Cardiac muscle cell (in vitro differentiated cells and primary cell): ENCODE measurements at regions not wholly inside any gene's neighbourhood (a gene's known extent, or its start where the extent isn't known, plus 50 kb on each side); places are given as distances from the start of the nearest gene placed in this dataset.

Experiments
- DNase-seq, 2 donors: peaks; one replicate each; pipeline versions ENCODE4 v3.0.0 to v3.0.0-alpha.2; 2010 to 2017; ENCODE audit warnings: low read depth in 1 of 2, low spot score in 1 of 2
- H3K27ac ChIP-seq: fragments of 200-600 bp; sonication (generic); 2 replicates; pipeline ENCODE4 v1.5.1; 2016
- H3K27me3 ChIP-seq: fragments of 200-600 bp; sonication (generic); 2 replicates; pipeline ENCODE4 v1.6.0; 2016; ENCODE audit warnings: control low read depth
- H3K36me3 ChIP-seq: fragments of 200-600 bp; sonication (generic); 2 replicates; pipeline ENCODE4 v1.5.1; 2016; ENCODE audit warnings: control low read depth
- H3K4me1 ChIP-seq: fragments of 200-600 bp; sonication (generic); 2 replicates; pipeline ENCODE4 v1.8.1; 2017; ENCODE audit warnings: low read depth, mild to moderate bottlenecking, mixed run types
- H3K4me3 ChIP-seq: fragments of 200-600 bp; sonication (generic); 2 replicates; pipeline ENCODE4 v1.5.1; 2016; ENCODE audit warnings: mild to moderate bottlenecking
- H3K9me3 ChIP-seq: fragments of 200-600 bp; sonication (generic); 2 replicates; pipeline ENCODE4 v1.5.1; 2017; ENCODE audit warnings: low read depth, mild to moderate bottlenecking, control low read depth
- TF ChIP-seq, protein P1 (sequence below): IDR thresholded peaks from 2 replicates; pipeline ENCODE4 v1.5.1; 2012; ENCODE audit warnings: low read depth, mild to moderate bottlenecking, low read length

DNA sequence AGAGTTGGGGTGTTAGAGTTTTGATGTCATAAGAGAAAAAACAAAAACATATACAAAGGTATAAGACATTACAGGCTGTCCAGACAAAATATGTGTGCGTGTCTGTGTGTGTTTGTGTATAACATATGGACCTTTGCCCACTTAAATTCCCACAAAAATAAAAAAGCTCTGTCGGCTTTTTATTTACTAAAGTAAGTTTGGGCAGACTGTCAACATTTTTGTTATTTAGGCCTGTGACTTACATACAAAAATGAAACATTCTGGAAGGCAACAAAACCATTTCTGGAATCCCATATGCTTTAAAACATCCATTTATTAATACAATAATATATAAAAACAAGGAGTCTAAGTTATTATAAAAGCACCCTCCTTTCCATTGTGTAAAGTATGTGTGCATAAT is 960.1 kb upstream of the FAT3 start:
- no peaks in the 10 kb centered on the region for H3K27me3 ChIP-seq
- H3K4me3 ChIP-seq = no peak overlapping the region
- no peaks in the 10 kb centered on the region for H3K4me1 ChIP-seq
- DNase-seq = no peak
- TF ChIP-seq, protein P1, sequence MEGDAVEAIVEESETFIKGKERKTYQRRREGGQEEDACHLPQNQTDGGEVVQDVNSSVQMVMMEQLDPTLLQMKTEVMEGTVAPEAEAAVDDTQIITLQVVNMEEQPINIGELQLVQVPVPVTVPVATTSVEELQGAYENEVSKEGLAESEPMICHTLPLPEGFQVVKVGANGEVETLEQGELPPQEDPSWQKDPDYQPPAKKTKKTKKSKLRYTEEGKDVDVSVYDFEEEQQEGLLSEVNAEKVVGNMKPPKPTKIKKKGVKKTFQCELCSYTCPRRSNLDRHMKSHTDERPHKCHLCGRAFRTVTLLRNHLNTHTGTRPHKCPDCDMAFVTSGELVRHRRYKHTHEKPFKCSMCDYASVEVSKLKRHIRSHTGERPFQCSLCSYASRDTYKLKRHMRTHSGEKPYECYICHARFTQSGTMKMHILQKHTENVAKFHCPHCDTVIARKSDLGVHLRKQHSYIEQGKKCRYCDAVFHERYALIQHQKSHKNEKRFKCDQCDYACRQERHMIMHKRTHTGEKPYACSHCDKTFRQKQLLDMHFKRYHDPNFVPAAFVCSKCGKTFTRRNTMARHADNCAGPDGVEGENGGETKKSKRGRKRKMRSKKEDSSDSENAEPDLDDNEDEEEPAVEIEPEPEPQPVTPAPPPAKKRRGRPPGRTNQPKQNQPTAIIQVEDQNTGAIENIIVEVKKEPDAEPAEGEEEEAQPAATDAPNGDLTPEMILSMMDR = no peak
- no peaks in the 10 kb centered on the region for H3K9me3 ChIP-seq
- no peak overlapping the region for H3K27ac ChIP-seq
- no peaks in the 10 kb centered on the region for H3K36me3 ChIP-seq

DNA sequence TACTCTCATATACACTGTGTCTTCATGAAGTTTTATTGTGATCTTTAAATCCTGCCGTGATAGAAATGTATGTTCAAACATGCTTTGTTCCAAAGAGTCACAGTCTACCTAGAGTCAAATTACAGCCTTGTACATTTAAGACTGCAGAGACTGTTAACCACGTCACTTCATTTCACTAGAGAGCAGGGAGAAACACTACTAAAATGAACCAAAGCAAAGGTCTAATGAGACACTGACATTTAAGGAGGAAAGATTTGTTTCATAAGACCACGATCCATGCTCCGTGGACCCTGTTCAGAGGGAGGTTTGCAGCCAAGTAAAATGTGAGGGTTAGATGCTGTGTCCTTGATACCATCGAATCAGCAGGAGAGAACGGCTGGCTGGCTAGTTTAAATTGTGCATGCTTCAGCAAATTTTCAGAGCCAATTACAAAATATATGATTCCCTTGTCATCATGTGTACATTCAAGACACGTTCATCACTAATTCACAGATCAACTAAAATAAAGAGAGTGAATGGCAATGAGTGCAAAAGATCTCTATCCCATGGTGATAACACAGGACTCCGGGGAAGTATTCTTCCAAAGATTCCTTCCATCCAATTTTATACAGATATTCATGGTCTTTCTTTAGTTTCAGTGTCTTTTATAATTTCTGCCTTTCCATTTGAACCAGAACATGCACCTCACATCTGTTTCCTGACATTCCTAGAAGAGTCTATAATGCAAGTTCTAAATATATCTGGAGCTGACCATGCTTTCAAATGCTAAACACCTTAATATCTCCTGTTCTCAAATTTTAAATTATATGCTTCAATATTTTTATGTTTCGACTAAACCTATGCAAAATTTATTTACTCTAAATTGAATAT is 960.9 kb upstream of the FAT3 start:
- Histone ChIP-seq H3K4me3 (no peak overlapping the region), H3K9me3 (no peaks in the 10 kb centered on the region), H3K27ac (no peak overlapping the region), H3K36me3 (no peaks in the 10 kb centered on the region), H3K4me1 (no peaks in the 10 kb centered on the region), H3K27me3 (no peaks in the 10 kb centered on the region)
- TF ChIP-seq, protein P1 = no peak
- DNase-seq = no peak

- Histone ChIP-seq H3K27ac (no peak overlapping the region), H3K36me3 (no peaks in the 10 kb centered on the region), H3K9me3 (no peaks in the 10 kb centered on the region), H3K4me3 (no peak overlapping the region), H3K27me3 (no peaks in the 10 kb centered on the region), H3K4me1 (no peaks in the 10 kb centered on the region)
- TF ChIP-seq, protein P1 = no peak
- peak in 1 of 2 donors; percentile 3 for DNase-seq
These were observed 963.1 kb upstream of the FAT3 start for GRCh38 chr11:91261513-91261912.

DNA sequence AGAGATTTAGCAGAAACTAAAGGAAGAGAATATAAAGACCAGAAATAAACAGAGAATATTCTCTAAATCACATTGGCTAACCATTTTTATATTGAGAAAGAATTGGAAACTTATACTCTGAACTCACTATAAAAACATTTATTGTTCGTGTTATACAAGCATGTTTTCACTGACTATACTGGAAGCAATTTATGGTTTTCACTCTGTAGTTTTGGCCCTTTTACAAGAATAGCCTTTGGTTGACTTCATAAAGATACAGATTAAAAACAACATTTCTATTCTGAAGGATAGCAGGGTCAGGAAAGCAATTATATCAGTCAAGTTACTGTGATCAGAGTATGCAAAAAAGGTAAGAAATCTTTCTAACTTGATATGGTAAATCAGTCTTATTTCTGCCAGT is 965.7 kb upstream of the FAT3 start:
- no peak for DNase-seq
- no peak overlapping the region for H3K27ac ChIP-seq
- TF ChIP-seq, protein P1 = no peak
- H3K4me1 ChIP-seq = no peaks in the 10 kb centered on the region
- no peaks in the 10 kb centered on the region for H3K9me3 ChIP-seq
- H3K27me3 ChIP-seq = no peaks in the 10 kb centered on the region
- H3K4me3 ChIP-seq = no peak overlapping the region
- H3K36me3 ChIP-seq = no peaks in the 10 kb centered on the region

- DNase-seq = no peak
- Histone ChIP-seq H3K27me3 (no peaks in the 10 kb centered on the region), H3K27ac (no peak overlapping the region), H3K9me3 (no peaks in the 10 kb centered on the region), H3K4me3 (no peak overlapping the region), H3K4me1 (no peaks in the 10 kb centered on the region), H3K36me3 (no peaks in the 10 kb centered on the region)
- TF ChIP-seq, protein P1 = no peak
These were observed 967.0 kb upstream of the FAT3 start for GRCh38 chr11:91257667-91258066.
